Hepatocyte (in vitro differentiated cells): ENCODE measurements at regions not wholly inside any gene's neighbourhood (a gene's known extent, or its start where the extent isn't known, plus 50 kb on each side); places are given as distances from the start of the nearest gene placed in this dataset.

ENCODE experiments used
- DNase-seq: peaks from one replicate; pipeline ENCODE4 v3.0.0-alpha.2; 2016; ENCODE audit warnings: low spot score
- H2AFZ ChIP-seq: fragments of 200-600 bp; sonication (generic); 2 replicates; pipeline ENCODE4 v1.6.0; 2016; ENCODE audit warnings: antibody characterized with exemption, mild to moderate bottlenecking
- H3K27ac ChIP-seq: fragments of 200-600 bp; sonication (generic); 2 replicates; pipeline ENCODE4 v1.5.1; 2016; ENCODE audit warnings: mild to moderate bottlenecking
- H3K27me3 ChIP-seq: fragments of 200-600 bp; sonication (generic); 2 replicates; pipeline ENCODE4 v1.6.1; 2016
- H3K36me3 ChIP-seq: fragments of 200-600 bp; sonication (generic); replicated peaks from 2 replicates; pipeline ENCODE4 v1.5.1; 2016; ENCODE audit warnings: low read depth; ENCODE audit not compliant: insufficient read depth
- H3K4me1 ChIP-seq: fragments of 200-600 bp; sonication (generic); 2 replicates; pipeline ENCODE4 v1.5.1; 2016; ENCODE audit warnings: mild to moderate bottlenecking, moderate library complexity; ENCODE audit not compliant: insufficient read depth
- H3K4me2 ChIP-seq: fragments of 200-600 bp; sonication (generic); 2 replicates; pipeline ENCODE4 v1.6.0; 2016
- H3K4me3 ChIP-seq: fragments of 200-600 bp; sonication (generic); 2 replicates; pipeline ENCODE4 v1.5.1; 2016; ENCODE audit warnings: mild to moderate bottlenecking
- H3K79me2 ChIP-seq: fragments of 200-600 bp; sonication (generic); 2 replicates; pipeline ENCODE4 v1.6.0; 2017; ENCODE audit warnings: mild to moderate bottlenecking
- H3K9me2 ChIP-seq: fragments of 200-600 bp; sonication (generic); replicated peaks from 2 replicates; pipeline ENCODE4 v1.6.0; 2017; ENCODE audit warnings: mild to moderate bottlenecking; ENCODE audit not compliant: insufficient read depth
- H3K9me3 ChIP-seq: fragments of 200-600 bp; sonication (generic); 2 replicates; pipeline ENCODE4 v1.5.1; 2016; ENCODE audit warnings: low read depth, mild to moderate bottlenecking
- H4K20me1 ChIP-seq: fragments of 200-600 bp; sonication (generic); 2 replicates; pipeline ENCODE4 v1.6.0; 2016; ENCODE audit warnings: mild to moderate bottlenecking; ENCODE audit not compliant: insufficient read depth, poor library complexity, severe bottlenecking
- EZH2 ChIP-seq: fragments of 200-600 bp; sonication (generic); IDR thresholded peaks from 2 replicates; pipeline ENCODE4 v1.6.1; 2016; ENCODE audit warnings: antibody characterized with exemption, mild to moderate bottlenecking, borderline replicate concordance
- EZH2phosphoT487 ChIP-seq: fragments of 200-600 bp; sonication (generic); IDR thresholded peaks from one replicate; pipeline ENCODE4 v1.6.1; 2018; ENCODE audit warnings: antibody characterized with exemption, mild to moderate bottlenecking, low read depth, moderate library complexity; ENCODE audit not compliant: unreplicated experiment, severe bottlenecking
- WGBS: methylation state at CpG from one replicate; pipeline ENCODE4 v1.1.6; 2016; ENCODE audit warnings: low lambda C conversion rate; ENCODE audit errors: missing lambda C conversion rate; 5-methylcytosine and 5-hydroxymethylcytosine counted together
- TF ChIP-seq, protein P1 (sequence below): fragments of 200-600 bp; sonication (generic); IDR thresholded peaks from 2 replicates; pipeline ENCODE4 v1.5.1; 2016; ENCODE audit warnings: antibody characterized with exemption, mild to moderate bottlenecking; ENCODE audit not compliant: poor library complexity

DNA sequence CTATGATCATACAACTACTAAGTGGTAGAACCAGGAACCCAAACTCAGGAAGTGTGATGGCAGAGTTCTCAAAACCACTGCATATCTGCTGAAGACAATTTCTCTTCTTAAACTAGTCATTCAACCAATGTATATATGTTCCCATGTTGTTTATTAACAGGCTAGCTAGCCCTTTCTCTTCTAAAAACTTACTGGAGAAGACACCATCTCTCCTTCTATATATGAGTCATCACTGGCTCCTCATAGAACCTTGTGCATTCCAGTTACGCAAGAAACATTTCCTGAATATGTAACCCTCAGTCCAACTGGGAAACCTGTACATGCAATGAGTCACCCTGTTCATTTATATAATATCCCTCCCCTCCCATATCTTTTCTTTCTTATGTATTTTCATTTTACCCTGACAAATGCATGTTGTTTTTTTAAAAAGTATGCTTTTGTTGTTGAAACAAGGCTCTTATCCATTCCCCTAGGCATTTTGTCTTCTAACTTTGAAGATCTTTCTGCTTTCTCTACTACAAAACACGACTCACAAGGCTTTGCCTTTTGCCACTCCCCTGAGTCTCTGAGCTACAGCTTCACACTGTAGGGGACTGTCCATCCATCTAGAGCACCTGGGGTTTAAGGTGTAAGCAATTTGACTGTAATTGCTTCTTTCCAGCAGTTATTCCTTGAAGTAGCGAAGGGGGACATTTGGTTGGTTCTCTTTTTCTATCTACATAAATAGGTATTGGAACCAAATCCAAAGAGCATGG, 119.5 kb downstream of the ANXA1 start:
- Histone ChIP-seq H3K4me1 (no peaks in the 10 kb centered on the region), H3K27ac (no peak overlapping the region), H3K27me3 (no peaks in the 10 kb centered on the region), H3K4me3 (no peak overlapping the region), H3K36me3 (no peaks in the 10 kb centered on the region), H3K4me2 (no peak overlapping the region), H3K9me3 (no peaks in the 10 kb centered on the region), H4K20me1 (no peaks in the 10 kb centered on the region), H3K79me2 (no peaks in the 10 kb centered on the region), H2AFZ (no peak overlapping the region), H3K9me2 (no peaks in the 10 kb centered on the region)
- peak; percentile 75 for DNase-seq
- 64% methylated on average over 3 of the region's 3 CpGs for WGBS
- TF ChIP-seq EZH2 (no peak), EZH2phosphoT487 (no peak)
- TF ChIP-seq, protein P1, sequence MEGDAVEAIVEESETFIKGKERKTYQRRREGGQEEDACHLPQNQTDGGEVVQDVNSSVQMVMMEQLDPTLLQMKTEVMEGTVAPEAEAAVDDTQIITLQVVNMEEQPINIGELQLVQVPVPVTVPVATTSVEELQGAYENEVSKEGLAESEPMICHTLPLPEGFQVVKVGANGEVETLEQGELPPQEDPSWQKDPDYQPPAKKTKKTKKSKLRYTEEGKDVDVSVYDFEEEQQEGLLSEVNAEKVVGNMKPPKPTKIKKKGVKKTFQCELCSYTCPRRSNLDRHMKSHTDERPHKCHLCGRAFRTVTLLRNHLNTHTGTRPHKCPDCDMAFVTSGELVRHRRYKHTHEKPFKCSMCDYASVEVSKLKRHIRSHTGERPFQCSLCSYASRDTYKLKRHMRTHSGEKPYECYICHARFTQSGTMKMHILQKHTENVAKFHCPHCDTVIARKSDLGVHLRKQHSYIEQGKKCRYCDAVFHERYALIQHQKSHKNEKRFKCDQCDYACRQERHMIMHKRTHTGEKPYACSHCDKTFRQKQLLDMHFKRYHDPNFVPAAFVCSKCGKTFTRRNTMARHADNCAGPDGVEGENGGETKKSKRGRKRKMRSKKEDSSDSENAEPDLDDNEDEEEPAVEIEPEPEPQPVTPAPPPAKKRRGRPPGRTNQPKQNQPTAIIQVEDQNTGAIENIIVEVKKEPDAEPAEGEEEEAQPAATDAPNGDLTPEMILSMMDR: no peak

DNA sequence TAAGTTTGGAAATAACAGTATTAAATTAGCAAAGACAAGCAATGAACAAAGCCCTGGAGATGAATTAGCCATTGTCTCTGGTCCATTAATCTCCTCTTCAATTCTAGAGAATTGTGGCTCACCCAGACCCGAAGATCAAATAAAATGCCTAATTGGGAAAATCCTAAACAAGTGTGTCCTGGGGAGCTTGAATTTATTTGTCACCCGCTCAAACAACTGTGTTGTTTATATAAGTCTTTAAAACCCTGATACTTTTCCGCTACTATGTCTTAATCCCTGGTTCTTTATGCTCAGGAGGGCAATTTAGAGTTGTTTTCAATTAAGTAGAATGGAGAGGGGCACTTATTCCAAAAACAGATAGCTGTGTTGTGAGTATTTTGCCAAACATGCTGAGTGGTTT, 128.4 kb downstream of the ANXA1 start:
- H3K27ac ChIP-seq: no peak overlapping the region
- no peak overlapping the region for H2AFZ ChIP-seq
- no peaks in the 10 kb centered on the region for H3K9me2 ChIP-seq
- no peaks in the 10 kb centered on the region for H3K9me3 ChIP-seq
- H3K79me2 ChIP-seq: no peaks in the 10 kb centered on the region
- DNase-seq: no peak
- H3K4me1 ChIP-seq: no peaks in the 10 kb centered on the region
- H3K36me3 ChIP-seq: no peaks in the 10 kb centered on the region
- H4K20me1 ChIP-seq: no peaks in the 10 kb centered on the region
- no peaks in the 10 kb centered on the region for H3K27me3 ChIP-seq
- no peak overlapping the region for H3K4me2 ChIP-seq
- no peak overlapping the region for H3K4me3 ChIP-seq
- WGBS: 39% methylated on average over 3 of the region's 3 CpGs
- TF ChIP-seq EZH2 (no peak), EZH2phosphoT487 (no peak)
- TF ChIP-seq, protein P1: no peak

DNA sequence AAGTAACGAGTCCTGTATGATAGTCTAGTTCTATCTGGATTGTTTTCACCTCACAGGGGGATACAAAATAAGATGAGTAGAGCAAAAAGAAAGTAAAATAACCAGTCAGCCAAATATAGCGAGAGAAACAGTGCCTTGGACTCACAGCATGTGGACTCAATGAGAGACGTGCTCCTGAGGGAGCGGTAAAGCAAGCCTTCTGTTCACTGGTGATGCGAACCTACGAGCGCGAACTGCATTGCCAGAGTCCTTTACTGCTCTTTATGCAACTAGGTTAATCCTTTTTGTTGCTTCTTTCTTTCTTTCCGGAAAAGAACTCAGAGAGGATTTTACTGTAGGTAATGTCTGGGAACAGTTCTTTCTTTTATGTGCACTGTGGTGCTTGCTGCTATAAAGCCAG, 132.7 kb downstream of the ANXA1 start:
- no peak for DNase-seq
- H3K9me2 ChIP-seq: no peaks in the 10 kb centered on the region
- WGBS: 93% methylated on average over 9 of the region's 9 CpGs
- H3K4me1 ChIP-seq: no peaks in the 10 kb centered on the region
- H3K27me3 ChIP-seq: no peaks in the 10 kb centered on the region
- H3K4me3 ChIP-seq: no peak overlapping the region
- H3K36me3 ChIP-seq: no peaks in the 10 kb centered on the region
- H3K79me2 ChIP-seq: no peaks in the 10 kb centered on the region
- no peak overlapping the region for H3K4me2 ChIP-seq
- no peaks in the 10 kb centered on the region for H3K9me3 ChIP-seq
- no peak overlapping the region for H2AFZ ChIP-seq
- no peaks in the 10 kb centered on the region for H4K20me1 ChIP-seq
- no peak overlapping the region for H3K27ac ChIP-seq
- no peak for TF ChIP-seq EZH2
- no peak for TF ChIP-seq EZH2phosphoT487
- TF ChIP-seq, protein P1: no peak
